PC-9 (cell line): ENCODE measurements at regions not wholly inside any gene's neighbourhood (a gene's known extent, or its start where the extent isn't known, plus 50 kb on each side); places are given as distances from the start of the nearest gene placed in this dataset.

Experiments used
- BruUV-seq: library from RNA; stranded (reverse); fragments of 400-500 nt; replicated peaks from 2 replicates; lab custom pipeline; 2021; lab: Mats Ljungman, UMichigan
- CTCF ChIA-PET: fragments of 300-600 bp; sonication (Branson Sonifier 250); formaldehyde crosslinking; loops from one replicate; lab custom pipeline; 2022; ENCODE audit warnings: antibody characterized with exemption; lab: Charles Lee
- POLR2A ChIA-PET: fragments of 300-600 bp; sonication (Branson Sonifier 250); formaldehyde crosslinking; loops from one replicate; lab custom pipeline; 2022; ENCODE audit warnings: antibody characterized with exemption; ENCODE audit not compliant: unreplicated experiment; lab: Charles Lee
- DNase-seq, 2 experiments: peaks; one replicate each; pipeline versions ENCODE4 v3.0.0 to v3.0.0-alpha.2; 2015 to 2022; ENCODE audit warnings: mixed read lengths in 1 of 2
- H2AFZ ChIP-seq: fragments of 200-600 bp; sonication (generic); 2 replicates; pipeline ENCODE4 v1.8.1; 2017; ENCODE audit warnings: antibody characterized with exemption
- H3F3A ChIP-seq: fragments of 200-600 bp; sonication (generic); 2 replicates; pipeline ENCODE4 v1.8.1; 2017; ENCODE audit warnings: antibody characterized with exemption, mild to moderate bottlenecking, low read depth; ENCODE audit not compliant: insufficient read depth
- H3K27ac ChIP-seq: fragments of 200-600 bp; sonication (generic); 2 replicates; pipeline ENCODE4 v1.6.1; 2016; ENCODE audit warnings: mixed run types
- H3K27me3 ChIP-seq: fragments of 200-600 bp; sonication (generic); 2 replicates; pipeline ENCODE4 v1.6.1; 2016; ENCODE audit warnings: low read depth, mixed run types; ENCODE audit not compliant: insufficient read depth
- H3K36me3 ChIP-seq: fragments of 200-600 bp; sonication (generic); 2 replicates; pipeline ENCODE4 v1.6.1; 2016; ENCODE audit warnings: low read depth, mixed run types
- H3K4me1 ChIP-seq: fragments of 200-600 bp; sonication (generic); replicated peaks from 2 replicates; pipeline ENCODE4 v1.6.1; 2016; ENCODE audit warnings: mixed run types; ENCODE audit not compliant: insufficient read depth
- H3K4me2 ChIP-seq: fragments of 200-600 bp; sonication (generic); 2 replicates; pipeline ENCODE4 v1.6.1; 2017; ENCODE audit warnings: mixed run types
- H3K4me3 ChIP-seq: fragments of 200-600 bp; sonication (generic); 2 replicates; pipeline ENCODE4 v1.6.1; 2016; ENCODE audit warnings: mixed run types
- H3K79me2 ChIP-seq: fragments of 200-600 bp; sonication (generic); 2 replicates; pipeline ENCODE4 v1.6.1; 2017; ENCODE audit warnings: low read depth, mixed run types
- H3K9me2 ChIP-seq: fragments of 200-600 bp; sonication (generic); 2 replicates; pipeline ENCODE4 v1.8.1; 2017; ENCODE audit warnings: mild to moderate bottlenecking; ENCODE audit not compliant: insufficient read depth
- H3K9me3 ChIP-seq: fragments of 200-600 bp; sonication (generic); 2 replicates; pipeline ENCODE4 v1.8.1; 2016; ENCODE audit warnings: low read depth; ENCODE audit not compliant: insufficient read depth
- H4K20me1 ChIP-seq: fragments of 200-600 bp; sonication (generic); 2 replicates; pipeline ENCODE4 v1.8.1; 2017; ENCODE audit not compliant: insufficient read depth
- EZH2 ChIP-seq: fragments of 200-600 bp; sonication (generic); IDR thresholded peaks from 2 replicates; pipeline ENCODE4 v1.8.0; 2017; ENCODE audit warnings: antibody characterized with exemption, low read depth
- intact Hi-C: fragments of 100-400 bp; cut with micrococcal nuclease; formaldehyde crosslinking; loops from one replicate; pipeline ENCODE4 v1.10.0; 2022; ENCODE audit not compliant: unreplicated experiment
- TF ChIP-seq, protein P1 (sequence below): fragments of 200-600 bp; sonication (generic); conservative IDR thresholded peaks from 2 replicates; pipeline ENCODE4 v1.6.1; 2017; ENCODE audit warnings: mixed run types, antibody characterized with exemption, mild to moderate bottlenecking, moderate library complexity

DNA sequence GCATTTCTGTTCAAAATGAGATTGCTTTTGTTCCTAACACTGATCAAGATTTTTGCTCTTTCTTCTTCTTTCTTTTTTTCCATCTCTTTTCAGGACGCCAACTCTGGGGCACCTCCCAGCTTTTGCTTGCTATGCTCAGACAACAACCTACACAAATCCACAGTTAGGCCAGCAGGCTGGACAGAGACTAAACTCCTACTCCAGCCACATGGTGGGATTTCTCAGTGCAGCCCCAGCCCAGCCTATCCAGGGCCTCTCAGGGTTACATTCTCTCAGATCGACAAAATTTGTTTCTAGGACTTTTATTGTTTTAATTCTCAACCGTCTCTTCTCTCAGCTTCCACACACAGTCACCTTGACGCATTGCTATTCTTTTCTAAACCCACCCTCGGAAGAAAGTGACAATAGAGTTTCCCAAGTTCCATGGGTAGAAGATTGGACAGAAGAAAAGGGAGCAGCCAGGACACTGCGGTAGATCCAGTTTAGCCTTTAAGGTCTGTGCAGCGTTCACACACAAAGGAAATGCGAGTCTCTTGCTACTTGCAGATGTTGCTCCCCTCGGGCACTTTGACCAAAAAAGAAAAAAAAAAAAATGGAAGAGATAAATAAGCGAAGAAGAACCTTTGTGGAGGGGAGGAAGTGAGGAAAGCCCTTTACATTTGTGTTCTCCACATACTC, 588.6 kb upstream of the GRAMD2B start:
- Histone ChIP-seq H4K20me1 (no peaks in the 10 kb centered on the region), H3K9me3 (no peaks in the 10 kb centered on the region; the same call in 1 of the 2 replicates), H3K4me2 (no peak overlapping the region), H3F3A (no peaks in the 10 kb centered on the region), H3K36me3 (no peaks in the 10 kb centered on the region), H3K9me2 (0 out of 2 replicates have a peak, but pooled peaks cover 4% of the 10 kb centered on the region), H3K27ac (no peak overlapping the region), H3K4me1 (no peaks in the 10 kb centered on the region), H3K27me3 (no peaks in the 10 kb centered on the region), H3K4me3 (no peak overlapping the region), H2AFZ (no peak overlapping the region), H3K79me2 (no peaks in the 10 kb centered on the region)
- ChIA-PET CTCF (no interaction called here), POLR2A (no interaction called here)
- BruUV-seq, result no TSS peak
- no peak for DNase-seq
- TF ChIP-seq, protein P1, sequence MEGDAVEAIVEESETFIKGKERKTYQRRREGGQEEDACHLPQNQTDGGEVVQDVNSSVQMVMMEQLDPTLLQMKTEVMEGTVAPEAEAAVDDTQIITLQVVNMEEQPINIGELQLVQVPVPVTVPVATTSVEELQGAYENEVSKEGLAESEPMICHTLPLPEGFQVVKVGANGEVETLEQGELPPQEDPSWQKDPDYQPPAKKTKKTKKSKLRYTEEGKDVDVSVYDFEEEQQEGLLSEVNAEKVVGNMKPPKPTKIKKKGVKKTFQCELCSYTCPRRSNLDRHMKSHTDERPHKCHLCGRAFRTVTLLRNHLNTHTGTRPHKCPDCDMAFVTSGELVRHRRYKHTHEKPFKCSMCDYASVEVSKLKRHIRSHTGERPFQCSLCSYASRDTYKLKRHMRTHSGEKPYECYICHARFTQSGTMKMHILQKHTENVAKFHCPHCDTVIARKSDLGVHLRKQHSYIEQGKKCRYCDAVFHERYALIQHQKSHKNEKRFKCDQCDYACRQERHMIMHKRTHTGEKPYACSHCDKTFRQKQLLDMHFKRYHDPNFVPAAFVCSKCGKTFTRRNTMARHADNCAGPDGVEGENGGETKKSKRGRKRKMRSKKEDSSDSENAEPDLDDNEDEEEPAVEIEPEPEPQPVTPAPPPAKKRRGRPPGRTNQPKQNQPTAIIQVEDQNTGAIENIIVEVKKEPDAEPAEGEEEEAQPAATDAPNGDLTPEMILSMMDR, result no peak
- TF ChIP-seq EZH2, result no peak
- intact Hi-C loops, result no loop called here

DNA sequence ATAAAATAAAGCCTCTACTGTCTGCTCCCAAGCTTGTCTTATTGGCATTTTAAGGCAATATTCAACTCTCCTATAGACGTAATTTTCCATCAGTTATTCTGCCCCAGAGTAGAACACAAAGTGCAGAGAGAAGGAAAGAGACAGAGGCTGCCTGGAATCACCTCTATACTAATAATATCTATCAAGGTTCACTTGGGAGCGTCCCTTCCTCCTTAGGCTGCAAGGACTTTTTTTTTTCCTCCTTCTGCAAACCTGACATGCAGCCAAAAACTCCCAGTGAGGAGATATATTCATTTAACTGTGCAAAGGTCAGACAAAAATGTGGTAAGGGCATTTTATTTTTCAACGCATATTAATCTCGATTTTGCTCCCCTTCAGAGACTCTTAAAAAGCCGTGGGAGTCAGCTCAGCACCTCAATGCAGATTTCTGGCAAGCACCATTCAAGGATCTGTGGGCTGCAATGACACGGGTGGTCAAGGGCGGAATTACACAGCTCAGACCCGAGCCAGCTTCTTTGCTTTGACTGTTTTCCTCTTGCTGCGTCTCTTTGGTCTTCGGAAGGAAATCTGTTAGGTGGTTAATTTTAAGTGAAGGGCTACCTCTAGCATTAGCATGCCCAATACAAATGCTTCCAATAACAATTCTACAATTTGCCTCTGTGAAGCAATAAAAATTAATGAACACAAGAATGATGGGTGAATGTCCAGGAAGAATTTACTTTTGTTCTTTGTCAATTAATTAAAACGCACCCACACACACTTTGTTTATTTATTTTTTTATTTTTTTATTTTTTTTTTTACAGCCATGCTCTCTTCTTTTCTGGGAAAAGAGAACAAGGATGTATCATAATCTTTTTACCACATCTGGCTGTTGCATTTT, 587.7 kb upstream of the GRAMD2B start:
- Histone ChIP-seq H3F3A (no peaks in the 10 kb centered on the region), H3K4me2 (no peak overlapping the region), H3K27ac (no peak overlapping the region), H3K36me3 (no peaks in the 10 kb centered on the region), H3K9me2 (0 out of 2 replicates have a peak, but pooled peaks cover 4% of the 10 kb centered on the region), H2AFZ (no peak overlapping the region), H3K4me1 (no peaks in the 10 kb centered on the region), H3K79me2 (no peaks in the 10 kb centered on the region), H3K27me3 (no peaks in the 10 kb centered on the region), H3K4me3 (no peak overlapping the region), H3K9me3 (no peaks in the 10 kb centered on the region; the same call in 1 of the 2 replicates), H4K20me1 (no peaks in the 10 kb centered on the region)
- no TSS peak for BruUV-seq
- TF ChIP-seq, protein P1, result peak; percentile 64
- TF ChIP-seq EZH2, result no peak
- POLR2A ChIA-PET, result no interaction called here
- DNase-seq, result peak in 1 of 2 experiments; percentile 2
- intact Hi-C loops, result no loop called here
- CTCF ChIA-PET, result no interaction called here

DNA sequence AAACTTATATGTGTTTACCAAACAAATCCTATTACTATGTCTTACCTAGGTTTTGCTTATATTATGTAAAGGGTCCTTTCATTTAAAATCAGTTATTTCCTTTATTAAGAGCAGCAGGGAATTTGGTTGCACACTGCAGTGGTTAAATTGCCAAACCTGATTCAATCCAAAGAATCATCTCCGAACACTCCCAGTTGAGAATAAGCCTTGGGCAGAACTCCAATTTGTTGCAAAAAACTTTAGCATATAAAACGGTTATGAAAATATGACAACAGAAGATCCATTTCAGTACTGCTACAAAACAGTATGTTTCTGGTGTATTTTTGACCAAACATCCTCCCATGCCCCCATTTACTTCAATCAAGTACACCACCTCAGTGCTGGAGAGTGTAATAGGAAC, 587.0 kb upstream of the GRAMD2B start:
- Histone ChIP-seq H3K4me1 (no peaks in the 10 kb centered on the region), H3F3A (no peaks in the 10 kb centered on the region), H4K20me1 (no peaks in the 10 kb centered on the region), H3K9me2 (0 out of 2 replicates have a peak, but pooled peaks cover 4% of the 10 kb centered on the region), H3K27ac (no peak overlapping the region), H3K36me3 (no peaks in the 10 kb centered on the region), H3K79me2 (no peaks in the 10 kb centered on the region), H3K27me3 (no peaks in the 10 kb centered on the region), H2AFZ (no peak overlapping the region), H3K9me3 (no peaks in the 10 kb centered on the region), H3K4me3 (no peak overlapping the region), H3K4me2 (no peak overlapping the region)
- no TSS peak for BruUV-seq
- TF ChIP-seq, protein P1, result no peak
- TF ChIP-seq EZH2, result no peak
- ChIA-PET CTCF (no interaction called here), POLR2A (no interaction called here)
- DNase-seq, result no peak
- intact Hi-C loops, result no loop called here
